ENCODE measurements at regions not wholly inside any gene's neighbourhood (a gene's known extent, or its start where the extent isn't known, plus 50 kb on each side); places are given as distances from the start of the nearest gene placed in this dataset.
A peak's percentile ranks its signal among the peaks of the same experiment; 100 is the strongest.

DNA sequence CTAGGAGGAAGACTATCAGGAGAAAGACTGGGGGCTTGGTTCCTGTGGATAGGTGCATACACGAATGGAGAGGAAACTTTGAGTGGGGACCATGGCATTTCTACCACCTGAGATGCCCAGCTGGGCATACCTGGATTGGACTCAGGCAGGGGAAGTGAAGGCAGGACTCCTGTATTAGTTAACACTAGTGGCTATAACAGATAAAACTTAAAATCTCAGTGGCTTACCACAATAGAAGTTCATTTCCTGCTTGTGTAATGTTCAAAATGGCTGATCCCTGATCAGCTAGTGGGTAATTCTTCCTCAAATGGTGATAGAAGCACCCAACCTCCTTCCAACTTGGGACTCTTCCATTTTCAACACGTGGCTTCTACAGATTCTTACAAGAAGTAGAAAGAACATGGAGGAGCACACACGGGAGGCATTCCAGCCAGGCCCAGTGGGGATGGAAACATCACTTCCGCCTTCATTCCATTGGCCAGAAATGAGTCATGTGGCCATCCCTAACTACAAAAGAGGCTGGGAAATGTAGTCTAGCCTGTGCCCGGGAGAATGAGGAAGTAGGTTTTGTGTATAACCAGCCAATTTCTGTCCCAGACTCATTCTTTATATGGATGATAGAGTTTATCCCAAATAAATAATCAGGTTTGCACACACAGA, 112.1 kb downstream of the UTP18 start (continued):
- no peak for TF ChIP-seq MTA2 (IDR thresholded peaks at IDR 0.05; ENCODE audit: low read depth)
- no peak for TF ChIP-seq EED (IDR thresholded peaks at IDR 0.05; ENCODE audit: low read depth)
- TF ChIP-seq RFX5 (IDR thresholded peaks at IDR 0.05; ENCODE audit: low read depth, low read length): no peak
- no peak for TF ChIP-seq TARDBP (IDR thresholded peaks at IDR 0.05; ENCODE audit: borderline replicate concordance)
- TF ChIP-seq RAD51 (IDR thresholded peaks at IDR 0.05): peak; percentile 88
- TF ChIP-seq, protein P1, sequence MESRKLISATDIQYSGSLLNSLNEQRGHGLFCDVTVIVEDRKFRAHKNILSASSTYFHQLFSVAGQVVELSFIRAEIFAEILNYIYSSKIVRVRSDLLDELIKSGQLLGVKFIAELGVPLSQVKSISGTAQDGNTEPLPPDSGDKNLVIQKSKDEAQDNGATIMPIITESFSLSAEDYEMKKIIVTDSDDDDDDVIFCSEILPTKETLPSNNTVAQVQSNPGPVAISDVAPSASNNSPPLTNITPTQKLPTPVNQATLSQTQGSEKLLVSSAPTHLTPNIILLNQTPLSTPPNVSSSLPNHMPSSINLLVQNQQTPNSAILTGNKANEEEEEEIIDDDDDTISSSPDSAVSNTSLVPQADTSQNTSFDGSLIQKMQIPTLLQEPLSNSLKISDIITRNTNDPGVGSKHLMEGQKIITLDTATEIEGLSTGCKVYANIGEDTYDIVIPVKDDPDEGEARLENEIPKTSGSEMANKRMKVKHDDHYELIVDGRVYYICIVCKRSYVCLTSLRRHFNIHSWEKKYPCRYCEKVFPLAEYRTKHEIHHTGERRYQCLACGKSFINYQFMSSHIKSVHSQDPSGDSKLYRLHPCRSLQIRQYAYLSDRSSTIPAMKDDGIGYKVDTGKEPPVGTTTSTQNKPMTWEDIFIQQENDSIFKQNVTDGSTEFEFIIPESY (IDR thresholded peaks at IDR 0.05): no peak
- no peak for TF ChIP-seq KAT2A (conservative IDR thresholded peaks at IDR 0.05; ENCODE audit: control insufficient read depth, low read depth, low read length)
- TF ChIP-seq, protein P2, sequence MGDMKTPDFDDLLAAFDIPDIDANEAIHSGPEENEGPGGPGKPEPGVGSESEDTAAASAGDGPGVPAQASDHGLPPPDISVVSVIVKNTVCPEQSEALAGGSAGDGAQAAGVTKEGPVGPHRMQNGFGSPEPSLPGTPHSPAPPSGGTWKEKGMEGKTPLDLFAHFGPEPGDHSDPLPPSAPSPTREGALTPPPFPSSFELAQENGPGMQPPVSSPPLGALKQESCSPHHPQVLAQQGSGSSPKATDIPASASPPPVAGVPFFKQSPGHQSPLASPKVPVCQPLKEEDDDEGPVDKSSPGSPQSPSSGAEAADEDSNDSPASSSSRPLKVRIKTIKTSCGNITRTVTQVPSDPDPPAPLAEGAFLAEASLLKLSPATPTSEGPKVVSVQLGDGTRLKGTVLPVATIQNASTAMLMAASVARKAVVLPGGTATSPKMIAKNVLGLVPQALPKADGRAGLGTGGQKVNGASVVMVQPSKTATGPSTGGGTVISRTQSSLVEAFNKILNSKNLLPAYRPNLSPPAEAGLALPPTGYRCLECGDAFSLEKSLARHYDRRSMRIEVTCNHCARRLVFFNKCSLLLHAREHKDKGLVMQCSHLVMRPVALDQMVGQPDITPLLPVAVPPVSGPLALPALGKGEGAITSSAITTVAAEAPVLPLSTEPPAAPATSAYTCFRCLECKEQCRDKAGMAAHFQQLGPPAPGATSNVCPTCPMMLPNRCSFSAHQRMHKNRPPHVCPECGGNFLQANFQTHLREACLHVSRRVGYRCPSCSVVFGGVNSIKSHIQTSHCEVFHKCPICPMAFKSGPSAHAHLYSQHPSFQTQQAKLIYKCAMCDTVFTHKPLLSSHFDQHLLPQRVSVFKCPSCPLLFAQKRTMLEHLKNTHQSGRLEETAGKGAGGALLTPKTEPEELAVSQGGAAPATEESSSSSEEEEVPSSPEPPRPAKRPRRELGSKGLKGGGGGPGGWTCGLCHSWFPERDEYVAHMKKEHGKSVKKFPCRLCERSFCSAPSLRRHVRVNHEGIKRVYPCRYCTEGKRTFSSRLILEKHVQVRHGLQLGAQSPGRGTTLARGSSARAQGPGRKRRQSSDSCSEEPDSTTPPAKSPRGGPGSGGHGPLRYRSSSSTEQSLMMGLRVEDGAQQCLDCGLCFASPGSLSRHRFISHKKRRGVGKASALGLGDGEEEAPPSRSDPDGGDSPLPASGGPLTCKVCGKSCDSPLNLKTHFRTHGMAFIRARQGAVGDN (IDR thresholded peaks at IDR 0.05): no peak
- no peak for TF ChIP-seq SREBF2 (IDR thresholded peaks at IDR 0.05; ENCODE audit: low read length)
- TF ChIP-seq, protein P3, sequence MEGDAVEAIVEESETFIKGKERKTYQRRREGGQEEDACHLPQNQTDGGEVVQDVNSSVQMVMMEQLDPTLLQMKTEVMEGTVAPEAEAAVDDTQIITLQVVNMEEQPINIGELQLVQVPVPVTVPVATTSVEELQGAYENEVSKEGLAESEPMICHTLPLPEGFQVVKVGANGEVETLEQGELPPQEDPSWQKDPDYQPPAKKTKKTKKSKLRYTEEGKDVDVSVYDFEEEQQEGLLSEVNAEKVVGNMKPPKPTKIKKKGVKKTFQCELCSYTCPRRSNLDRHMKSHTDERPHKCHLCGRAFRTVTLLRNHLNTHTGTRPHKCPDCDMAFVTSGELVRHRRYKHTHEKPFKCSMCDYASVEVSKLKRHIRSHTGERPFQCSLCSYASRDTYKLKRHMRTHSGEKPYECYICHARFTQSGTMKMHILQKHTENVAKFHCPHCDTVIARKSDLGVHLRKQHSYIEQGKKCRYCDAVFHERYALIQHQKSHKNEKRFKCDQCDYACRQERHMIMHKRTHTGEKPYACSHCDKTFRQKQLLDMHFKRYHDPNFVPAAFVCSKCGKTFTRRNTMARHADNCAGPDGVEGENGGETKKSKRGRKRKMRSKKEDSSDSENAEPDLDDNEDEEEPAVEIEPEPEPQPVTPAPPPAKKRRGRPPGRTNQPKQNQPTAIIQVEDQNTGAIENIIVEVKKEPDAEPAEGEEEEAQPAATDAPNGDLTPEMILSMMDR (IDR thresholded peaks at IDR 0.05 in 2 of 3, conservative IDR thresholded peaks at IDR 0.05 in 1 of 3; ENCODE audit: control insufficient read depth in 2 of 3, extremely low read depth in 1 of 3, insufficient read depth in 1 of 3, low read depth in 3 of 3, low read length in 3 of 3): no peak
- TF ChIP-seq DPF2 (IDR thresholded peaks at IDR 0.05): no peak
- no peak for TF ChIP-seq ZBTB4 (CRISPR knock-in tag; IDR thresholded peaks at IDR 0.05)
- TF ChIP-seq SMC3 (IDR thresholded peaks at IDR 0.05; ENCODE audit: borderline replicate concordance, low read length): no peak
- no peak for TF ChIP-seq NRF1 (conservative IDR thresholded peaks at IDR 0.05; ENCODE audit: low read depth, low read length)
- no peak for TF ChIP-seq HDAC6 (IDR thresholded peaks at IDR 0.05; ENCODE audit: unreplicated experiment)
- no peak for TF ChIP-seq EP300 (IDR thresholded peaks at IDR 0.05; ENCODE audit: borderline replicate concordance in 1 of 2, control insufficient read depth in 1 of 2, low read depth in 2 of 2, low read length in 2 of 2)
- no peak for TF ChIP-seq TCF7 (IDR thresholded peaks at IDR 0.05; ENCODE audit: borderline replicate concordance)
- peak; percentile 68; the same call in 1 of the 2 replicates for TF ChIP-seq ATF3 (IDR thresholded peaks at IDR 0.05; ENCODE audit: borderline replicate concordance, extremely low read depth, low read depth, low read length)
- TF ChIP-seq CREM (IDR thresholded peaks at IDR 0.05; ENCODE audit: low read depth): peak; percentile 42; the same call in 1 of the 2 replicates

Measured in GM12878 (cell line).